H1 (cell line): ENCODE measurements at regions not wholly inside any gene's neighbourhood (a gene's known extent, or its start where the extent isn't known, plus 50 kb on each side); places are given as distances from the start of the nearest gene placed in this dataset.

Experiments
- CTCF ChIA-PET: fragments of 300-600 bp; sonication (Branson Sonifier 250); formaldehyde crosslinking; loops from one replicate; lab custom pipeline; 2021; ENCODE audit not compliant: partially characterized antibody; lab: Charles Lee
- POLR2A ChIA-PET: fragments of 300-600 bp; sonication (Branson Sonifier 250); formaldehyde crosslinking; loops from one replicate; lab custom pipeline; 2021; ENCODE audit warnings: inconsistent platforms; ENCODE audit not compliant: partially characterized antibody; lab: Charles Lee
- DNase-seq, 2 experiments: peaks; one replicate each; pipeline versions ENCODE4 v3.0.0 to v3.0.0-alpha.2; 2010 to 2022; ENCODE audit warnings: low spot score in 2 of 2, low read depth in 1 of 2, mixed read lengths in 1 of 2
- FAIRE-seq: peaks from 2 replicates; lab custom pipeline; 2011; peaks lifted over from hg19 to GRCh38; lab: Jason Lieb, UNC
- H2AFZ ChIP-seq: 2 replicates; pipeline ENCODE4 v1.8.1; 2012; ENCODE audit warnings: low read length, inconsistent platforms
- H2AK5ac ChIP-seq: 2 replicates; pipeline ENCODE4 v1.6.1; 2013; ENCODE audit warnings: low read depth, low read length
- H2BK120ac ChIP-seq: replicated peaks from 2 replicates; pipeline ENCODE3; 2013; ENCODE audit warnings: low read depth, low read length, inconsistent platforms
- H2BK12ac ChIP-seq: 2 replicates; pipeline ENCODE4 v1.6.1; 2013; ENCODE audit warnings: low read depth, low read length
- H2BK15ac ChIP-seq: 2 replicates; pipeline ENCODE4 v1.6.1; 2013; ENCODE audit warnings: low read length
- H2BK20ac ChIP-seq: 2 replicates; pipeline ENCODE4 v1.6.1; 2013; ENCODE audit warnings: low read length
- H2BK5ac ChIP-seq: 2 replicates; pipeline ENCODE4 v1.6.1; 2013; ENCODE audit warnings: low read depth, low read length
- H3K14ac ChIP-seq: 2 replicates; pipeline ENCODE4 v1.6.1; 2013; ENCODE audit warnings: inconsistent platforms; ENCODE audit not compliant: insufficient read length
- H3K18ac ChIP-seq: 2 replicates; pipeline ENCODE4 v1.6.1; 2013; ENCODE audit warnings: low read length; ENCODE audit errors: extremely low read depth
- H3K23ac ChIP-seq: 2 replicates; pipeline ENCODE4 v1.6.1; 2013; ENCODE audit warnings: inconsistent platforms; ENCODE audit not compliant: insufficient read length
- H3K23me2 ChIP-seq: 2 replicates; pipeline ENCODE4 v1.6.1; 2013; ENCODE audit warnings: low read depth, low read length
- H3K27ac ChIP-seq: 2 replicates; pipeline ENCODE4 v1.6.1; 2011; ENCODE audit warnings: low read depth, low read length, inconsistent platforms
- H3K27me3 ChIP-seq, 4 experiments: replicated peaks in 1 of 4; 1 replicate in 1 of 4; 2 replicates in 3 of 4; pipeline versions ENCODE4 v1.6.1 to v1.8.1; 2011 to 2013; ENCODE audit warnings: low read length in 3 of 4, mild to moderate bottlenecking in 3 of 4, inconsistent platforms in 2 of 4, mixed read lengths in 2 of 4, moderate library complexity in 1 of 4; ENCODE audit not compliant: control insufficient read depth in 3 of 4, insufficient read depth in 3 of 4; ENCODE audit errors: extremely low read depth in 1 of 4
- H3K36me3 ChIP-seq, 4 experiments: 2 replicates each; pipeline versions ENCODE4 v1.6.1 to v1.8.1; 2011 to 2013; ENCODE audit warnings: mild to moderate bottlenecking in 4 of 4, low read length in 3 of 4, moderate library complexity in 2 of 4, control low read depth in 1 of 4, inconsistent platforms in 1 of 4; ENCODE audit not compliant: insufficient read depth in 4 of 4, control insufficient read depth in 2 of 4
- H3K4ac ChIP-seq: replicated peaks from 2 replicates; pipeline ENCODE3; 2013; ENCODE audit warnings: low read length, low read depth, mixed read lengths, inconsistent platforms; ENCODE audit not compliant: insufficient read length
- H3K4me1 ChIP-seq, 4 experiments: replicated peaks in 1 of 4; 1 replicate in 1 of 4; 2 replicates in 3 of 4; pipeline versions ENCODE4 v1.6.1 to v1.8.1; 2011 to 2013; ENCODE audit warnings: low read length in 3 of 4, inconsistent platforms in 2 of 4, mixed read lengths in 1 of 4; ENCODE audit not compliant: insufficient read depth in 4 of 4, control insufficient read depth in 3 of 4
- H3K4me2 ChIP-seq, 2 experiments: 2 replicates each; pipeline versions ENCODE4 v1.6.1 to v1.8.1; 2011 to 2013; ENCODE audit warnings: low read depth in 2 of 2, low read length in 2 of 2, control low read depth in 1 of 2, inconsistent platforms in 1 of 2, mild to moderate bottlenecking in 1 of 2; ENCODE audit not compliant: insufficient read depth in 1 of 2
- H3K4me3 ChIP-seq, 4 experiments: fragments of 200-600, 300-600 bp in 1 of 4; sonication (generic), shearing (Covaris generic), sonication (Bioruptor Twin) in 1 of 4; 2 replicates each; pipeline versions ENCODE4 v1.5.1 to v1.8.1; 2011 to 2016; ENCODE audit warnings: low read length in 4 of 4, low read depth in 3 of 4, control low read depth in 2 of 4, inconsistent platforms in 2 of 4, mild to moderate bottlenecking in 2 of 4, mixed read lengths in 1 of 4, moderate library complexity in 1 of 4; ENCODE audit not compliant: insufficient read depth in 2 of 4; ENCODE audit errors: extremely low read depth in 1 of 4
- H3K56ac ChIP-seq: replicated peaks from 2 replicates; pipeline ENCODE3; 2013; ENCODE audit warnings: low read depth, mild to moderate bottlenecking, mixed read lengths, low read length, inconsistent platforms; ENCODE audit not compliant: insufficient read length
- H3K79me1 ChIP-seq: 2 replicates; pipeline ENCODE4 v1.6.1; 2013; ENCODE audit warnings: low read depth, low read length, control low read depth
- H3K79me2 ChIP-seq, 2 experiments: 2 replicates each; pipeline versions ENCODE4 v1.6.1 to v1.8.1; 2012 to 2013; ENCODE audit warnings: low read length in 2 of 2, mild to moderate bottlenecking in 2 of 2, inconsistent platforms in 1 of 2; ENCODE audit not compliant: insufficient read depth in 2 of 2, control insufficient read depth in 1 of 2
- H3K9ac ChIP-seq, 4 experiments: replicated peaks in 1 of 4; 1 replicate in 1 of 4; 2 replicates in 3 of 4; pipeline versions ENCODE4 v1.6.1 to v1.8.1; 2011 to 2013; ENCODE audit warnings: low read depth in 3 of 4, low read length in 3 of 4, control low read depth in 2 of 4, mild to moderate bottlenecking in 2 of 4, moderate library complexity in 2 of 4, inconsistent platforms in 1 of 4; ENCODE audit errors: extremely low read depth in 1 of 4
- H3K9me3 ChIP-seq, 2 experiments: 2 replicates each; pipeline versions ENCODE4 v1.6.1 to v1.8.1; 2012 to 2013; ENCODE audit warnings: mild to moderate bottlenecking in 2 of 2, moderate library complexity in 2 of 2, control low read depth in 1 of 2, inconsistent platforms in 1 of 2, low read depth in 1 of 2, low read length in 1 of 2, mixed read lengths in 1 of 2; ENCODE audit not compliant: insufficient read depth in 2 of 2
- H4K20me1 ChIP-seq, 2 experiments: replicated peaks in 1 of 2; 2 replicates each; pipeline versions ENCODE3 to v1.8.1; 2011 to 2013; ENCODE audit warnings: inconsistent platforms in 2 of 2, low read length in 2 of 2, mild to moderate bottlenecking in 1 of 2; ENCODE audit not compliant: insufficient read depth in 2 of 2, control insufficient read depth in 1 of 2
- H4K5ac ChIP-seq: 2 replicates; pipeline ENCODE4 v1.6.1; 2013; ENCODE audit warnings: low read length, low read depth, mixed read lengths, inconsistent platforms; ENCODE audit not compliant: insufficient read length
- H4K8ac ChIP-seq: 2 replicates; pipeline ENCODE4 v1.8.0; 2013; ENCODE audit warnings: mild to moderate bottlenecking, moderate library complexity, low read length, inconsistent platforms; ENCODE audit not compliant: insufficient read depth; ENCODE audit errors: extremely low read depth
- H4K91ac ChIP-seq: replicated peaks from 2 replicates; pipeline ENCODE3; 2013; ENCODE audit warnings: low read length, mixed read lengths, inconsistent platforms; ENCODE audit not compliant: insufficient read length
- BACH1 ChIP-seq: IDR thresholded peaks from 2 replicates; pipeline ENCODE4 v1.6.1; 2012; ENCODE audit warnings: low read length, improper control_type of control experiment
- CBX8 ChIP-seq: fragments of 300-800, 300-1000 bp; sonication (generic); IDR thresholded peaks from 2 replicates; pipeline ENCODE4 v1.7.1; 2016; ENCODE audit warnings: low read depth, low read length, borderline replicate concordance
- E2F6 ChIP-seq: IDR thresholded peaks from 2 replicates; pipeline ENCODE4 v1.6.1; 2012; ENCODE audit warnings: inconsistent platforms
- JUND ChIP-seq: IDR thresholded peaks from 2 replicates; pipeline ENCODE4 v1.6.1; 2011; ENCODE audit warnings: mild to moderate bottlenecking, improper control_type of control experiment, low read length
- KDM4A ChIP-seq: IDR thresholded peaks from one replicate; pipeline ENCODE4 v1.7.1; 2012; ENCODE audit warnings: low read depth, mild to moderate bottlenecking, moderate library complexity, low read length, inconsistent platforms; ENCODE audit not compliant: severe bottlenecking
- MAFK ChIP-seq: IDR thresholded peaks from 2 replicates; pipeline ENCODE4 v1.6.1; 2012; ENCODE audit warnings: low read depth, mild to moderate bottlenecking, improper control_type of control experiment, low read length
- SIX5 ChIP-seq: IDR thresholded peaks from 2 replicates; pipeline ENCODE4 v1.6.1; 2011; ENCODE audit warnings: mild to moderate bottlenecking, low read depth, low read length
- SP2 ChIP-seq: IDR thresholded peaks from 2 replicates; pipeline ENCODE4 v1.6.1; 2012; ENCODE audit warnings: mild to moderate bottlenecking, low read length, inconsistent platforms
- SP4 ChIP-seq: IDR thresholded peaks from 2 replicates; pipeline ENCODE4 v1.6.1; 2012; ENCODE audit warnings: low read length, inconsistent platforms
- ZNF274 ChIP-seq: IDR thresholded peaks from 2 replicates; pipeline ENCODE4 v1.7.0; 2012; ENCODE audit warnings: low read length, borderline replicate concordance; ENCODE audit errors: extremely low read depth
- WGBS, 2 experiments: shearing (Covaris generic) in 1 of 2; methylation state at CpG; one replicate each; pipeline versions ENCODE4 v1.1.6 to v1.1.7; 2013 to 2015; ENCODE audit warnings: low lambda C conversion rate in 2 of 2, mixed read lengths in 2 of 2, inconsistent platforms in 1 of 2, low coverage in 1 of 2, missing lambda C conversion rate in 1 of 2; ENCODE audit not compliant: insufficient replicate concordance in 2 of 2, insufficient coverage in 1 of 2, insufficient read length in 1 of 2; ENCODE audit errors: extremely low coverage in 1 of 2, missing lambda C conversion rate in 1 of 2; 5-methylcytosine and 5-hydroxymethylcytosine counted together

GRCh38 chr4:100026066-100026465 is 76.0 kb upstream of the H2AZ1 start:
- no peak overlapping the region for H3K27ac ChIP-seq
- no peak for TF ChIP-seq ZNF274
- no peak for TF ChIP-seq JUND
- no peak for TF ChIP-seq KDM4A
- no peak for TF ChIP-seq MAFK
- no peak for TF ChIP-seq SP4
- no peak for TF ChIP-seq SIX5
- no peak for TF ChIP-seq CBX8
- no peak for TF ChIP-seq E2F6
- TF ChIP-seq SP2, result no peak
- TF ChIP-seq BACH1, result no peak
- TF ChIP-seq, all 59 proteins: peak for 0
- WGBS, 2 experiments, result 94% methylated on average over 5 of the region's 5 CpGs; no CpG with 5 or more reads in 1 of the 2 experiments
- no peak overlapping the region for H4K91ac ChIP-seq
- H3K18ac ChIP-seq, result no peak overlapping the region
- DNase-seq, result no peak
- H3K27me3 ChIP-seq, result no peaks in the 10 kb centered on the region
- no peak for FAIRE-seq
- no peak overlapping the region for H3K4ac ChIP-seq
- CTCF ChIA-PET, result interaction anchor here (0.6 to 1.3 kb wide), 3 partner anchors 28 to 479 kb away, joined by 3 to 6 read pairs (median 3); no protein-coding TSS in a partner anchor
- no peak overlapping the region for H2BK5ac ChIP-seq
- H3K56ac ChIP-seq, result no peak overlapping the region
- no peak overlapping the region for H3K4me3 ChIP-seq
- no peak overlapping the region for H2BK20ac ChIP-seq
- POLR2A ChIA-PET, result interaction anchor here (1.2 kb wide), 1 partner anchor 77 kb away, joined by 3 read pairs; no protein-coding TSS in a partner anchor
- H2AFZ ChIP-seq, result no peak overlapping the region
- no peaks in the 10 kb centered on the region for H3K9me3 ChIP-seq
- H3K23ac ChIP-seq, result no peak overlapping the region
- H3K23me2 ChIP-seq, result no peaks in the 10 kb centered on the region
- no peak overlapping the region for H2AK5ac ChIP-seq
- no peaks in the 10 kb centered on the region for H3K79me1 ChIP-seq
- no peak overlapping the region for H2BK15ac ChIP-seq
- H4K20me1 ChIP-seq, result no peaks in the 10 kb centered on the region
- H3K79me2 ChIP-seq, result no peaks in the 10 kb centered on the region
- no peak overlapping the region for H4K5ac ChIP-seq
- H4K8ac ChIP-seq, result no peak overlapping the region
- H2BK12ac ChIP-seq, result no peak overlapping the region
- H3K36me3 ChIP-seq, result no peaks in the 10 kb centered on the region
- H3K9ac ChIP-seq, result no peak overlapping the region
- H3K14ac ChIP-seq, result no peak overlapping the region
- no peak overlapping the region for H3K4me2 ChIP-seq
- H3K4me1 ChIP-seq, result peaks cover 0 to 3% (median 2%) of the 10 kb centered on the region in 4 experiments; a peak in 2 of 7 replicates
- H2BK120ac ChIP-seq, result no peak overlapping the region
